ENCODE measurements at regions not wholly inside any gene's neighbourhood (a gene's known extent, or its start where the extent isn't known, plus 50 kb on each side); places are given as distances from the start of the nearest gene placed in this dataset.

DNA sequence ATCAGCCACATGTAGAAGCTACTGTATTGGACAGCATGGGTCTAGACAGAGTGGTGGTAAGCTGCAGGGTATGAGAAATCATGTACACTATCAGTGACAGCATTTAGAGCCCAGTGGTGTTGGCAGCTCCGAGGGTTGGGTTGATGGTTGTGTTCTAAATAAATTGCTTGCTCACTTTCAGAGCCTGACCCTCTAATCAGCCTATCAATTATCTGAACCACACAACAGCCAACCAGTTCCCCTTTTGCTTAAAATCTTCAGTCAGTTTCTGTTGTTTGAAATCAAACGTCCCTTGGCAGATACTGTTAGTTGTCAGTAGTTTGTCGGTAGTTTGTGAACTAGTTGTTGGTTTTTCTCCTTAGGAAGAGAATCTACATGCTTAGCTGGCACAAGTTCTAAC is 99.8 kb upstream of the RAI2 start:
- Histone ChIP-seq H2AK5ac (ENCODE audit: insufficient read length, low read length) (no peak overlapping the region), H4K5ac (ENCODE audit: insufficient read length, low read depth, low read length) (no peak overlapping the region), H3K9me3 (ENCODE audit: control insufficient read depth, low read depth, low read length) (peaks cover 44% of the 10 kb centered on the region), H3K4ac (ENCODE audit: low read depth, low read length) (no peak overlapping the region), H3K23ac (ENCODE audit: insufficient read length, low read depth, low read length) (no peak overlapping the region), H3K23me2 (ENCODE audit: insufficient read length, low read depth, low read length, poor library complexity, severe bottlenecking) (no peaks in the 10 kb centered on the region), H3K79me1 (ENCODE audit: insufficient read depth, low read depth, low read length, poor library complexity, severe bottlenecking) (no peaks in the 10 kb centered on the region), H3K27me3 (ENCODE audit: insufficient read depth, low read length) (no peaks in the 10 kb centered on the region), H3K9ac (ENCODE audit: extremely low read depth, insufficient read length, low read length) (no peak overlapping the region), H2AFZ (ENCODE audit: low read length) (no peak overlapping the region), H2BK12ac (ENCODE audit: insufficient read length, low read depth, low read length) (no peak overlapping the region), H3T11ph (ENCODE audit: low read length) (no peak overlapping the region), H3K4me2 (ENCODE audit: insufficient read depth, insufficient read length, low read length) (no peak overlapping the region), H3K14ac (ENCODE audit: insufficient read depth, low read length) (no peak overlapping the region), H4K91ac (ENCODE audit: insufficient read length, low read depth, low read length) (no peak overlapping the region), H2BK120ac (ENCODE audit: low read depth, low read length, poor library complexity, severe bottlenecking) (no peak overlapping the region), H4K8ac (replicated peaks; ENCODE audit: insufficient read length, low read depth, low read length) (no peak overlapping the region), H2BK5ac (ENCODE audit: insufficient read length, low read length) (no peak overlapping the region), H2BK20ac (ENCODE audit: low read depth, low read length, poor library complexity, severe bottlenecking) (no peak overlapping the region), H4K20me1 (ENCODE audit: control insufficient read depth, insufficient read depth, insufficient read length) (no peaks in the 10 kb centered on the region), H3K18ac (ENCODE audit: insufficient read length, low read depth, low read length) (no peak overlapping the region), H3K4me1 (ENCODE audit: insufficient read depth, low read length) (no peaks in the 10 kb centered on the region), H3K56ac (ENCODE audit: insufficient read length, low read depth, low read length) (no peak overlapping the region), H2BK15ac (ENCODE audit: low read depth, low read length) (no peak overlapping the region), H3K27ac (ENCODE audit: insufficient read length, low read depth, low read length) (no peak overlapping the region), H3K79me2 (ENCODE audit: insufficient read depth, low read length) (no peaks in the 10 kb centered on the region)
- Mint-ChIP-seq H3K27ac (no peak overlapping the region), H3K9me3 (peaks cover 52 to 67% of the 10 kb centered on the region in 2 experiments), H3K4me1 (no peaks in the 10 kb centered on the region), H3K27me3 (ENCODE audit: low read depth) (no peaks in the 10 kb centered on the region; the same call in 1 of the 2 replicates), H3K4me3 (no peak overlapping the region), H3K36me3 (ENCODE audit: insufficient read depth in 1 of 3, low read depth in 3 of 3) (peaks cover 0 to 2% (median 0%) of the 10 kb centered on the region in 3 experiments; a peak in 3 of 7 replicates)
- TF ChIP-seq, protein P1, sequence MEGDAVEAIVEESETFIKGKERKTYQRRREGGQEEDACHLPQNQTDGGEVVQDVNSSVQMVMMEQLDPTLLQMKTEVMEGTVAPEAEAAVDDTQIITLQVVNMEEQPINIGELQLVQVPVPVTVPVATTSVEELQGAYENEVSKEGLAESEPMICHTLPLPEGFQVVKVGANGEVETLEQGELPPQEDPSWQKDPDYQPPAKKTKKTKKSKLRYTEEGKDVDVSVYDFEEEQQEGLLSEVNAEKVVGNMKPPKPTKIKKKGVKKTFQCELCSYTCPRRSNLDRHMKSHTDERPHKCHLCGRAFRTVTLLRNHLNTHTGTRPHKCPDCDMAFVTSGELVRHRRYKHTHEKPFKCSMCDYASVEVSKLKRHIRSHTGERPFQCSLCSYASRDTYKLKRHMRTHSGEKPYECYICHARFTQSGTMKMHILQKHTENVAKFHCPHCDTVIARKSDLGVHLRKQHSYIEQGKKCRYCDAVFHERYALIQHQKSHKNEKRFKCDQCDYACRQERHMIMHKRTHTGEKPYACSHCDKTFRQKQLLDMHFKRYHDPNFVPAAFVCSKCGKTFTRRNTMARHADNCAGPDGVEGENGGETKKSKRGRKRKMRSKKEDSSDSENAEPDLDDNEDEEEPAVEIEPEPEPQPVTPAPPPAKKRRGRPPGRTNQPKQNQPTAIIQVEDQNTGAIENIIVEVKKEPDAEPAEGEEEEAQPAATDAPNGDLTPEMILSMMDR (conservative IDR thresholded peaks at IDR 0.05): no peak
- DNase-seq: no peak
- WGBS (ENCODE audit: extremely low coverage, insufficient read length, low lambda C conversion rate): no CpG with 5 or more reads among the region's 3 CpGs
